ENCODE measurements at regions not wholly inside any gene's neighbourhood (a gene's known extent, or its start where the extent isn't known, plus 50 kb on each side); places are given as distances from the start of the nearest gene placed in this dataset.
A peak's percentile ranks its signal among the peaks of the same experiment; 100 is the strongest.

DNA sequence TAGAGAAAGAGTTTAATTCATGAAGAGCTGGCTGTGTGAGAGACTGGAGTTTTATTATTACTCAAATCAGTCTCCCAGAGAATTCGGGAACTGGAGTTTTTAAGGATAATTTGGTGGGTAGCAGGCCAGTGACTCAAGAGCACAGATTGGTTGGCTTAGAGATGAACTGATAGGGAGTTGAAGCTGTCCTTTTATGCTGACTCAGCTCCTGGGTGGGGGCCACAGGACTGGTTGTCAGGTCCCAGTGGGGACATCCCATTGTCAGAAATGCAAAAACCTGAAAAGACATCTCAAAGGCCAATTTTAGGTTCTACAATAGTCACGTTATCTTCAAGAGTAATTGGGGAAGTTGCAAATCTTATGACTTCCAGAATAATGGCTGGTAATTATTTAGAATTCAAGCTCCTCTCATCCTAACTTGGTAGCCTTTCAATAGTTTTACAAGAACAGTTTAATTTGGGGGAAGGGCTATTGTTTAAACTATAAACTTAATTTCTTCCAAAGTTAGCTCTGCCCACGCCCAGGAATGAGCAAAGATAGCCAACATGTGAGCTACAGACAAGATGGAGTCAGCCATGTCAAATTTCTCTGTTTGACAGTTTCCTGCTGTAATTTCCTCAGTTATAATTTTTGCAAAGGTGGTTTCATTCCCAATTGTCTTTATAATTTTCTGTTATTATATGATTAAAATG is 149.4 kb upstream of the SLC39A10 start:
- Histone ChIP-seq H2AFZ (ENCODE audit: low read length) (no peak overlapping the region), H3K27ac (ENCODE audit: low read length) (no peak overlapping the region), H3K4me2 (ENCODE audit: low read depth, low read length, poor library complexity, severe bottlenecking) (no peak overlapping the region), H3K79me2 (ENCODE audit: low read length) (no peaks in the 10 kb centered on the region), H3K27me3 (ENCODE audit: low read length) (no peaks in the 10 kb centered on the region), H4K20me1 (ENCODE audit: insufficient read depth, low read depth, low read length) (no peaks in the 10 kb centered on the region), H3K9me3 (ENCODE audit: low read length) (peaks cover 5% of the 10 kb centered on the region), H3K36me3 (ENCODE audit: insufficient read depth, low read length) (no peaks in the 10 kb centered on the region), H3K9me2 (replicated peaks; ENCODE audit: insufficient read depth, low read length) (no peaks in the 10 kb centered on the region), H3K4me1 (ENCODE audit: low read length) (peaks cover 8% of the 10 kb centered on the region), H3K4me3 (ENCODE audit: low read length) (no peak overlapping the region; the same call in 1 of the 2 replicates), H3K9ac (ENCODE audit: low read length) (no peak overlapping the region)
- peak; percentile 45 for DNase-seq

GRCh38 chr2:195505701-195506100 is 151.3 kb upstream of the SLC39A10 start:
- H3K9me3 ChIP-seq (ENCODE audit: low read length) = peaks cover 5% of the 10 kb centered on the region
- H3K9ac ChIP-seq (ENCODE audit: low read length) = no peak overlapping the region
- H2AFZ ChIP-seq (ENCODE audit: low read length) = no peak overlapping the region
- no peaks in the 10 kb centered on the region for H4K20me1 ChIP-seq (ENCODE audit: insufficient read depth, low read depth, low read length)
- no peaks in the 10 kb centered on the region for H3K79me2 ChIP-seq (ENCODE audit: low read length)
- DNase-seq = no peak
- no peaks in the 10 kb centered on the region for H3K27me3 ChIP-seq (ENCODE audit: low read length)
- no peak overlapping the region for H3K27ac ChIP-seq (ENCODE audit: low read length)
- H3K4me3 ChIP-seq (ENCODE audit: low read length) = no peak overlapping the region
- no peaks in the 10 kb centered on the region for H3K36me3 ChIP-seq (ENCODE audit: insufficient read depth, low read length)
- peaks cover 8% of the 10 kb centered on the region for H3K4me1 ChIP-seq (ENCODE audit: low read length)
- H3K9me2 ChIP-seq (replicated peaks; ENCODE audit: insufficient read depth, low read length) = no peaks in the 10 kb centered on the region
- H3K4me2 ChIP-seq (ENCODE audit: low read depth, low read length, poor library complexity, severe bottlenecking) = no peak overlapping the region

DNA sequence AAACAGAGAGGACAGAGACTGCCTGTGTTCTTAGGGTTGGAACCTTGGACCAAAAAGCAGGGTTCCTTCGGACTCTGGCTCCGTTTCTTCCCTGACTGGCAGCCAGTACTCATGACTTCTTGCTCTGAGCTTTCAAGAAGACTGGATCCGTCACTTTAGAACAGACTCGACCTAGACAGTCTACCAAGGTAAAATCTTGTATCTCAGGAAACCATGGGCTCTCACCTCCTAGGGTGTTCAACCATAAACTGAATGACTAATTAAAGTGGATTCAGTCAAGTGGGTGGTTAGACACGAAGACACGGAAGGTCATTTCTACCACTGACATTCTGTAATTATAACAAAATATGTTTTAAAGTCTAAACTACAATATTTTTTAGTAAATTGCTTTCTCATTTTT is 153.8 kb upstream of the SLC39A10 start:
- no peak overlapping the region for H3K4me2 ChIP-seq (ENCODE audit: low read depth, low read length, poor library complexity, severe bottlenecking)
- no peaks in the 10 kb centered on the region for H4K20me1 ChIP-seq (ENCODE audit: insufficient read depth, low read depth, low read length)
- peaks cover 14% of the 10 kb centered on the region for H3K4me1 ChIP-seq (ENCODE audit: low read length)
- H3K9me2 ChIP-seq (replicated peaks; ENCODE audit: insufficient read depth, low read length) = no peaks in the 10 kb centered on the region
- H3K27ac ChIP-seq (ENCODE audit: low read length) = no peak overlapping the region
- no peak overlapping the region for H3K9ac ChIP-seq (ENCODE audit: low read length)
- no peaks in the 10 kb centered on the region for H3K27me3 ChIP-seq (ENCODE audit: low read length)
- no peak for DNase-seq
- H3K9me3 ChIP-seq (ENCODE audit: low read length) = peaks cover 5% of the 10 kb centered on the region
- no peaks in the 10 kb centered on the region for H3K36me3 ChIP-seq (ENCODE audit: insufficient read depth, low read length)
- H2AFZ ChIP-seq (ENCODE audit: low read length) = no peak overlapping the region
- H3K79me2 ChIP-seq (ENCODE audit: low read length) = no peaks in the 10 kb centered on the region
- no peak overlapping the region for H3K4me3 ChIP-seq (ENCODE audit: low read length)

GRCh38 chr2:195501746-195502145 is 155.3 kb upstream of the SLC39A10 start:
- Histone ChIP-seq H3K9me2 (replicated peaks; ENCODE audit: insufficient read depth, low read length) (no peaks in the 10 kb centered on the region), H3K4me2 (ENCODE audit: low read depth, low read length, poor library complexity, severe bottlenecking) (no peak overlapping the region)

GRCh38 chr2:195500879-195501278 is 156.1 kb upstream of the SLC39A10 start:
- no peak overlapping the region for H3K4me3 ChIP-seq (ENCODE audit: low read length)
- DNase-seq = no peak
- no peak overlapping the region for H3K4me2 ChIP-seq (ENCODE audit: low read depth, low read length, poor library complexity, severe bottlenecking)
- H3K4me1 ChIP-seq (ENCODE audit: low read length) = peaks cover 26% of the 10 kb centered on the region
- H3K79me2 ChIP-seq (ENCODE audit: low read length) = no peaks in the 10 kb centered on the region
- no peaks in the 10 kb centered on the region for H3K36me3 ChIP-seq (ENCODE audit: insufficient read depth, low read length)
- no peak overlapping the region for H3K27ac ChIP-seq (ENCODE audit: low read length)
- H3K27me3 ChIP-seq (ENCODE audit: low read length) = no peaks in the 10 kb centered on the region
- H4K20me1 ChIP-seq (ENCODE audit: insufficient read depth, low read depth, low read length) = no peaks in the 10 kb centered on the region
- no peak overlapping the region for H2AFZ ChIP-seq (ENCODE audit: low read length)
- H3K9me3 ChIP-seq (ENCODE audit: low read length) = no peaks in the 10 kb centered on the region
- H3K9me2 ChIP-seq (replicated peaks; ENCODE audit: insufficient read depth, low read length) = no peaks in the 10 kb centered on the region
- no peak overlapping the region for H3K9ac ChIP-seq (ENCODE audit: low read length)

More at GRCh38 chr2:195501746-195502145, 155.3 kb upstream of the SLC39A10 start:
- DNase-seq = no peak
- Histone ChIP-seq H3K9me3 (ENCODE audit: low read length) (no peaks in the 10 kb centered on the region), H4K20me1 (ENCODE audit: insufficient read depth, low read depth, low read length) (no peaks in the 10 kb centered on the region), H3K4me1 (ENCODE audit: low read length) (peaks cover 17% of the 10 kb centered on the region), H3K79me2 (ENCODE audit: low read length) (no peaks in the 10 kb centered on the region), H3K9ac (ENCODE audit: low read length) (no peak overlapping the region), H3K27ac (ENCODE audit: low read length) (no peak overlapping the region), H3K27me3 (ENCODE audit: low read length) (no peaks in the 10 kb centered on the region), H3K36me3 (ENCODE audit: insufficient read depth, low read length) (no peaks in the 10 kb centered on the region), H3K4me3 (ENCODE audit: low read length) (no peak overlapping the region), H2AFZ (ENCODE audit: low read length) (no peak overlapping the region)

DNA sequence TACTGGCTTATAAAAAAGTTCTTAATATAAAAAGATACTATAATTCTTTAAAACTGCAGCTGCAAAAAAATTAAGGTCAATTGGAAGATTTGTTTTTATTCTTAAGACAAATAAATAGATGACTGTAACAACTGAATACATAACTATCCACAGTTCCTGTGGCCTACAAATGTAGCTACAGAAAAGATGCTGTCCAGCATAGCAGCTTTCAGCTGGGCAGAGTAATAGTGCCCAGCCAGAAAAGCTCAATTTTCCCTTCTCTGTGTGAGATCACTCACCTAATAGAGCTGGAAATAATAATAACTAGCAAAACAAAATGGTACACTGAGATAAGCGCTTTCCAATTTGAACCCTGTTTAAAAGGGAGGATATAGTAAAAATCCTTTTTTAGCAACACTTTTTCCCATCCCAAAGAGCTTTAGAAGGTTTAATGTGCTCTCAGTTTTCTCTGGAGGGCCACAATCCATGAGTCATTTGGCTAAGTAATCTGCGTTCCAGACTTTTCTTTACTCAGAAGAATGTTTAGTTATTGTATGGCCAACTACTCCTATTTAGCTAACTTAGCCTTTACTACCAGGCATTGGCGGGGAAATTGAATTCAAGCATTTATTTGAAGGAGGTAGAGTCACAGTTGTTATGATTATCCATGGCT is 158.1 kb upstream of the SLC39A10 start:
- Histone ChIP-seq H3K9me3 (ENCODE audit: low read length) (no peaks in the 10 kb centered on the region), H3K27ac (ENCODE audit: low read length) (no peak overlapping the region)

DNA sequence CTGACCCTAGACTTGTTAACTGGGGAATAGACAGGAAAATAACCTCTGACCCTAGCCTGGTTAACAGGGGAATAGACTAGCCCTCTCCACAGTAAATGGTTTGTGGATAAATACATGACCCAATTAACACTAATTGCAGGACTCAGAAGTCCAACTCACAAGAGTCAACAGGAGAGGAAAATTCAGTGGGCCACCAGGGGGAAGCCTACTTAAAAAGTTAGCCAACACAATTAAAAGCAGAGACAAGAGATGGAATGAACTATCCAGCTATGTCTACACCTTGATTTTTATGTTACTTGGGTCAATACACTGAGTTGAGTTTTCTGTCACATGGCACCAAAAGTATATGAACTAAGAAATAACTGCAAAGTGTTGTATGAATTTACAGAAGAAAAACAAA is 158.8 kb upstream of the SLC39A10 start:
- H3K4me2 ChIP-seq (ENCODE audit: low read depth, low read length, poor library complexity, severe bottlenecking) = no peak overlapping the region
- no peak overlapping the region for H3K4me3 ChIP-seq (ENCODE audit: low read length)
- H3K27me3 ChIP-seq (ENCODE audit: low read length) = no peaks in the 10 kb centered on the region
- no peaks in the 10 kb centered on the region for H4K20me1 ChIP-seq (ENCODE audit: insufficient read depth, low read depth, low read length)
- H3K27ac ChIP-seq (ENCODE audit: low read length) = no peak overlapping the region
- H3K9ac ChIP-seq (ENCODE audit: low read length) = no peak overlapping the region
- no peaks in the 10 kb centered on the region for H3K36me3 ChIP-seq (ENCODE audit: insufficient read depth, low read length)
- H3K79me2 ChIP-seq (ENCODE audit: low read length) = no peaks in the 10 kb centered on the region
- H2AFZ ChIP-seq (ENCODE audit: low read length) = no peak overlapping the region
- DNase-seq = peak; percentile 82
- H3K9me2 ChIP-seq (replicated peaks; ENCODE audit: insufficient read depth, low read length) = no peaks in the 10 kb centered on the region
- no peaks in the 10 kb centered on the region for H3K9me3 ChIP-seq (ENCODE audit: low read length)
- peaks cover 44% of the 10 kb centered on the region for H3K4me1 ChIP-seq (ENCODE audit: low read length)

More for the DNA sequence above, 158.1 kb upstream of the SLC39A10 start:
- no peak overlapping the region for H3K4me3 ChIP-seq (ENCODE audit: low read length)
- no peak overlapping the region for H2AFZ ChIP-seq (ENCODE audit: low read length)
- no peaks in the 10 kb centered on the region for H3K79me2 ChIP-seq (ENCODE audit: low read length)
- peaks cover 44% of the 10 kb centered on the region for H3K4me1 ChIP-seq (ENCODE audit: low read length)
- no peak for DNase-seq
- H3K27me3 ChIP-seq (ENCODE audit: low read length) = no peaks in the 10 kb centered on the region
- no peak overlapping the region for H3K9ac ChIP-seq (ENCODE audit: low read length)
- H3K36me3 ChIP-seq (ENCODE audit: insufficient read depth, low read length) = no peaks in the 10 kb centered on the region
- H3K9me2 ChIP-seq (replicated peaks; ENCODE audit: insufficient read depth, low read length) = no peaks in the 10 kb centered on the region
- no peaks in the 10 kb centered on the region for H4K20me1 ChIP-seq (ENCODE audit: insufficient read depth, low read depth, low read length)
- H3K4me2 ChIP-seq (ENCODE audit: low read depth, low read length, poor library complexity, severe bottlenecking) = no peak overlapping the region

GRCh38 chr2:195496991-195497390 is 160.0 kb upstream of the SLC39A10 start:
- DNase-seq = no peak
- H3K9ac ChIP-seq (ENCODE audit: low read length) = no peak overlapping the region
- no peaks in the 10 kb centered on the region for H3K9me3 ChIP-seq (ENCODE audit: low read length)
- H3K27ac ChIP-seq (ENCODE audit: low read length) = peak overlapping the region; percentile 80; the same call in 1 of the 2 replicates
- no peaks in the 10 kb centered on the region for H3K27me3 ChIP-seq (ENCODE audit: low read length)
- no peaks in the 10 kb centered on the region for H3K79me2 ChIP-seq (ENCODE audit: low read length)
- no peak overlapping the region for H3K4me3 ChIP-seq (ENCODE audit: low read length)
- no peaks in the 10 kb centered on the region for H4K20me1 ChIP-seq (ENCODE audit: insufficient read depth, low read depth, low read length)
- 0 out of 2 replicates have a peak overlapping the region, but pooled peaks have one; percentile 9 for H2AFZ ChIP-seq (ENCODE audit: low read length)
- H3K4me1 ChIP-seq (ENCODE audit: low read length) = peaks cover 44% of the 10 kb centered on the region
- no peaks in the 10 kb centered on the region for H3K9me2 ChIP-seq (replicated peaks; ENCODE audit: insufficient read depth, low read length)
- H3K4me2 ChIP-seq (ENCODE audit: low read depth, low read length, poor library complexity, severe bottlenecking) = peak overlapping the region; percentile 64
- no peaks in the 10 kb centered on the region for H3K36me3 ChIP-seq (ENCODE audit: insufficient read depth, low read length)

Measured in Karpas-422 (cell line).